Cardiac fibroblast (primary cell): ENCODE measurements at regions not wholly inside any gene's neighbourhood (a gene's known extent, or its start where the extent isn't known, plus 50 kb on each side); places are given as distances from the start of the nearest gene placed in this dataset.

Experiments
- DNase-seq, 2 donors: peaks; one replicate each; pipeline versions ENCODE4 v3.0.0 to v3.0.0-alpha.2; 2010; ENCODE audit warnings: low read depth in 2 of 2
- H3K4me3 ChIP-seq, 2 donors: replicated peaks in 1 of 2; 1 replicate in 1 of 2; 2 replicates in 1 of 2; pipeline ENCODE4 v1.5.1; 2011; ENCODE audit warnings: low read depth in 2 of 2, low read length in 2 of 2, mild to moderate bottlenecking in 2 of 2, moderate library complexity in 1 of 2
- CTCF ChIP-seq: IDR thresholded peaks from one replicate; pipeline ENCODE4 v1.5.1; 2011; ENCODE audit warnings: low read depth, mild to moderate bottlenecking, low read length, inconsistent platforms

- DNase-seq = no peak
- TF ChIP-seq CTCF = no peak
- H3K4me3 ChIP-seq = no peak overlapping the region
Observed at GRCh38 chr3:82293435-82293834, 532.0 kb upstream of the GBE1 start.

GRCh38 chr3:82287562-82287961, 526.1 kb upstream of the GBE1 start:
- TF ChIP-seq CTCF = no peak
- no peak overlapping the region for H3K4me3 ChIP-seq
- DNase-seq = no peak

GRCh38 chr3:82281205-82281604, 519.8 kb upstream of the GBE1 start:
- no peak for DNase-seq
- no peak overlapping the region for H3K4me3 ChIP-seq
- TF ChIP-seq CTCF = no peak

- DNase-seq = no peak
- TF ChIP-seq CTCF = no peak
- H3K4me3 ChIP-seq = no peak overlapping the region
Observed at GRCh38 chr3:82276992-82277391, 515.5 kb upstream of the GBE1 start.

- H3K4me3 ChIP-seq = no peak overlapping the region
- TF ChIP-seq CTCF = no peak
- DNase-seq = no peak
Observed at GRCh38 chr3:82274897-82275296, 513.5 kb upstream of the GBE1 start.

GRCh38 chr3:82265747-82266146, 504.3 kb upstream of the GBE1 start:
- no peak for DNase-seq
- no peak for TF ChIP-seq CTCF
- H3K4me3 ChIP-seq = no peak overlapping the region

GRCh38 chr3:82262193-82262592, 500.7 kb upstream of the GBE1 start:
- no peak for DNase-seq
- no peak overlapping the region for H3K4me3 ChIP-seq
- no peak for TF ChIP-seq CTCF
